ENCODE measurements at regions not wholly inside any gene's neighbourhood (a gene's known extent, or its start where the extent isn't known, plus 50 kb on each side); places are given as distances from the start of the nearest gene placed in this dataset.

DNA sequence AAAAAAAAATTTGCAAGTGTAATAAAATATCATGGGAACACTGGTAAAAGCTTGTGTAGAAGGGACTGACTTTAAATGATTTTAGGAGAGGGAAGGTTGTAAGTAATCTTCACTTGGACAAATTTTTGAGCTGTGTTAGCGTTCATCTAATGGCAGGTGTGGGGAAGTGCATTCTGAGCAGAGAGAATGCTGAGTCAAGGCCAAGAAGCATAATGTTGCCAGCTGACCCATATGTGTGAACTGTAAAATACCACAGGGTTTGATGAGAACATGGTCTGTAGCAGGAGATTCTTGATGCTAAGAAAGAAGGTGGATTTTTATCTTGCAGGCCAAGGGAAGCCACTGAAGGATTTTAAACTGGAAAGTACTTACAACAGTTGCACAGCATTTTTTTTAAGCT, 98.2 kb upstream of the ZNF32 start (continued):
- TF ChIP-seq, protein P1, sequence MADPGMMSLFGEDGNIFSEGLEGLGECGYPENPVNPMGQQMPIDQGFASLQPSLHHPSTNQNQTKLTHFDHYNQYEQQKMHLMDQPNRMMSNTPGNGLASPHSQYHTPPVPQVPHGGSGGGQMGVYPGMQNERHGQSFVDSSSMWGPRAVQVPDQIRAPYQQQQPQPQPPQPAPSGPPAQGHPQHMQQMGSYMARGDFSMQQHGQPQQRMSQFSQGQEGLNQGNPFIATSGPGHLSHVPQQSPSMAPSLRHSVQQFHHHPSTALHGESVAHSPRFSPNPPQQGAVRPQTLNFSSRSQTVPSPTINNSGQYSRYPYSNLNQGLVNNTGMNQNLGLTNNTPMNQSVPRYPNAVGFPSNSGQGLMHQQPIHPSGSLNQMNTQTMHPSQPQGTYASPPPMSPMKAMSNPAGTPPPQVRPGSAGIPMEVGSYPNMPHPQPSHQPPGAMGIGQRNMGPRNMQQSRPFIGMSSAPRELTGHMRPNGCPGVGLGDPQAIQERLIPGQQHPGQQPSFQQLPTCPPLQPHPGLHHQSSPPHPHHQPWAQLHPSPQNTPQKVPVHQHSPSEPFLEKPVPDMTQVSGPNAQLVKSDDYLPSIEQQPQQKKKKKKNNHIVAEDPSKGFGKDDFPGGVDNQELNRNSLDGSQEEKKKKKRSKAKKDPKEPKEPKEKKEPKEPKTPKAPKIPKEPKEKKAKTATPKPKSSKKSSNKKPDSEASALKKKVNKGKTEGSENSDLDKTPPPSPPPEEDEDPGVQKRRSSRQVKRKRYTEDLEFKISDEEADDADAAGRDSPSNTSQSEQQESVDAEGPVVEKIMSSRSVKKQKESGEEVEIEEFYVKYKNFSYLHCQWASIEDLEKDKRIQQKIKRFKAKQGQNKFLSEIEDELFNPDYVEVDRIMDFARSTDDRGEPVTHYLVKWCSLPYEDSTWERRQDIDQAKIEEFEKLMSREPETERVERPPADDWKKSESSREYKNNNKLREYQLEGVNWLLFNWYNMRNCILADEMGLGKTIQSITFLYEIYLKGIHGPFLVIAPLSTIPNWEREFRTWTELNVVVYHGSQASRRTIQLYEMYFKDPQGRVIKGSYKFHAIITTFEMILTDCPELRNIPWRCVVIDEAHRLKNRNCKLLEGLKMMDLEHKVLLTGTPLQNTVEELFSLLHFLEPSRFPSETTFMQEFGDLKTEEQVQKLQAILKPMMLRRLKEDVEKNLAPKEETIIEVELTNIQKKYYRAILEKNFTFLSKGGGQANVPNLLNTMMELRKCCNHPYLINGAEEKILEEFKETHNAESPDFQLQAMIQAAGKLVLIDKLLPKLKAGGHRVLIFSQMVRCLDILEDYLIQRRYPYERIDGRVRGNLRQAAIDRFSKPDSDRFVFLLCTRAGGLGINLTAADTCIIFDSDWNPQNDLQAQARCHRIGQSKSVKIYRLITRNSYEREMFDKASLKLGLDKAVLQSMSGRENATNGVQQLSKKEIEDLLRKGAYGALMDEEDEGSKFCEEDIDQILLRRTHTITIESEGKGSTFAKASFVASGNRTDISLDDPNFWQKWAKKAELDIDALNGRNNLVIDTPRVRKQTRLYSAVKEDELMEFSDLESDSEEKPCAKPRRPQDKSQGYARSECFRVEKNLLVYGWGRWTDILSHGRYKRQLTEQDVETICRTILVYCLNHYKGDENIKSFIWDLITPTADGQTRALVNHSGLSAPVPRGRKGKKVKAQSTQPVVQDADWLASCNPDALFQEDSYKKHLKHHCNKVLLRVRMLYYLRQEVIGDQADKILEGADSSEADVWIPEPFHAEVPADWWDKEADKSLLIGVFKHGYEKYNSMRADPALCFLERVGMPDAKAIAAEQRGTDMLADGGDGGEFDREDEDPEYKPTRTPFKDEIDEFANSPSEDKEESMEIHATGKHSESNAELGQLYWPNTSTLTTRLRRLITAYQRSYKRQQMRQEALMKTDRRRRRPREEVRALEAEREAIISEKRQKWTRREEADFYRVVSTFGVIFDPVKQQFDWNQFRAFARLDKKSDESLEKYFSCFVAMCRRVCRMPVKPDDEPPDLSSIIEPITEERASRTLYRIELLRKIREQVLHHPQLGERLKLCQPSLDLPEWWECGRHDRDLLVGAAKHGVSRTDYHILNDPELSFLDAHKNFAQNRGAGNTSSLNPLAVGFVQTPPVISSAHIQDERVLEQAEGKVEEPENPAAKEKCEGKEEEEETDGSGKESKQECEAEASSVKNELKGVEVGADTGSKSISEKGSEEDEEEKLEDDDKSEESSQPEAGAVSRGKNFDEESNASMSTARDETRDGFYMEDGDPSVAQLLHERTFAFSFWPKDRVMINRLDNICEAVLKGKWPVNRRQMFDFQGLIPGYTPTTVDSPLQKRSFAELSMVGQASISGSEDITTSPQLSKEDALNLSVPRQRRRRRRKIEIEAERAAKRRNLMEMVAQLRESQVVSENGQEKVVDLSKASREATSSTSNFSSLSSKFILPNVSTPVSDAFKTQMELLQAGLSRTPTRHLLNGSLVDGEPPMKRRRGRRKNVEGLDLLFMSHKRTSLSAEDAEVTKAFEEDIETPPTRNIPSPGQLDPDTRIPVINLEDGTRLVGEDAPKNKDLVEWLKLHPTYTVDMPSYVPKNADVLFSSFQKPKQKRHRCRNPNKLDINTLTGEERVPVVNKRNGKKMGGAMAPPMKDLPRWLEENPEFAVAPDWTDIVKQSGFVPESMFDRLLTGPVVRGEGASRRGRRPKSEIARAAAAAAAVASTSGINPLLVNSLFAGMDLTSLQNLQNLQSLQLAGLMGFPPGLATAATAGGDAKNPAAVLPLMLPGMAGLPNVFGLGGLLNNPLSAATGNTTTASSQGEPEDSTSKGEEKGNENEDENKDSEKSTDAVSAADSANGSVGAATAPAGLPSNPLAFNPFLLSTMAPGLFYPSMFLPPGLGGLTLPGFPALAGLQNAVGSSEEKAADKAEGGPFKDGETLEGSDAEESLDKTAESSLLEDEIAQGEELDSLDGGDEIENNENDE (IDR thresholded peaks at IDR 0.05; ENCODE audit: insufficient replicate concordance, low read length): no peak
- no peak for TF ChIP-seq KDM1A (IDR thresholded peaks at IDR 0.05; ENCODE audit: borderline replicate concordance, low read length)

Data from H1 (cell line).